Esophagus squamous epithelium (tissue), 5 donors: ENCODE measurements at regions not wholly inside any gene's neighbourhood (a gene's known extent, or its start where the extent isn't known, plus 50 kb on each side); places are given as distances from the start of the nearest gene placed in this dataset.
"Not testable (repeated sequence)": the region's sequence is repeated elsewhere in the genome, so short reads cannot be mapped to it uniquely, and the experiment has no call there.

Experiments used
- DNase-seq: peaks from one replicate; lab custom pipeline; 2025; lab: John Stamatoyannopoulos, UW
- H3K27ac ChIP-seq, 4 donors: fragments of 200-600 bp; sonication (generic); one replicate each; pipeline ENCODE4 v1.5.1; 2016 to 2019; ENCODE audit warnings: mild to moderate bottlenecking in 1 of 4
- H3K27me3 ChIP-seq, 4 donors: fragments of 200-600 bp; sonication (generic); 1 replicate in 3 of 4; 2 replicates in 1 of 4; pipeline versions ENCODE4 v1.5.1 to v1.6.0; 2017 to 2021; ENCODE audit warnings: antibody characterized with exemption in 1 of 4
- H3K36me3 ChIP-seq, 3 donors: fragments of 200-600 bp; sonication (generic); one replicate each; pipeline ENCODE4 v1.5.1; 2016 to 2019
- H3K4me1 ChIP-seq, 3 donors: fragments of 200-600 bp; sonication (generic); one replicate each; pipeline ENCODE4 v1.5.1; 2017 to 2019
- H3K4me3 ChIP-seq, 4 donors: fragments of 200-600 bp; sonication (generic); 1 replicate in 3 of 4; 2 replicates in 1 of 4; pipeline ENCODE4 v1.5.1; 2016 to 2019; ENCODE audit warnings: mild to moderate bottlenecking in 2 of 4, moderate library complexity in 1 of 4
- H3K9me3 ChIP-seq, 3 donors: fragments of 200-600 bp; sonication (generic); one replicate each; pipeline ENCODE4 v1.5.1; 2016 to 2019
- CTCF ChIP-seq, 6 experiments: fragments of 450-650 bp in 4 of 6; fragments of 200-600 bp in 2 of 6; sonication (generic) in 2 of 6; IDR thresholded peaks; one replicate each; pipeline ENCODE4 v1.5.1; 2016 to 2019; ENCODE audit warnings: antibody characterized with exemption in 6 of 6, mild to moderate bottlenecking in 4 of 6, moderate library complexity in 4 of 6
- POLR2A ChIP-seq, 4 donors: fragments of 450-650 bp; IDR thresholded peaks; one replicate each; pipeline ENCODE4 v1.6.1; 2017; ENCODE audit warnings: antibody characterized with exemption in 4 of 4, mild to moderate bottlenecking in 4 of 4, moderate library complexity in 3 of 4
- WGBS, 2 donors: methylation state at CpG; one replicate each; pipeline ENCODE4 v1.1.5; 2018; 5-methylcytosine and 5-hydroxymethylcytosine counted together
- intact Hi-C: fragments of 100-400 bp; cut with DNase I; formaldehyde crosslinking; loops from one replicate; pipeline ENCODE4 v1.15.0; 2022
- donor health status: DM: yes; HTN: yes; CAD: no.

- no peak overlapping the region for H3K4me3 ChIP-seq
- H3K27me3 ChIP-seq = no peaks in the 10 kb centered on the region
- no peak overlapping the region for H3K27ac ChIP-seq
- H3K36me3 ChIP-seq = no peaks in the 10 kb centered on the region
- H3K9me3 ChIP-seq = no peaks in the 10 kb centered on the region
- WGBS, 2 donors = 42 to 56% methylated on average over 1 of the region's 1 CpG
- DNase-seq = no peak
- TF ChIP-seq CTCF (IDR thresholded peaks at IDR 0.05) = no peak
- no peak for TF ChIP-seq POLR2A (IDR thresholded peaks at IDR 0.05)
- intact Hi-C loops = no loop called here
- peaks cover 3 to 19% (median 5%) of the 10 kb centered on the region in 3 donors for H3K4me1 ChIP-seq
These were observed 191.7 kb upstream of the FRMD6 start for GRCh38 chr14:51460011-51460410.

- Histone ChIP-seq H3K36me3 (no peaks in the 10 kb centered on the region), H3K4me1 (peaks cover 3 to 19% (median 5%) of the 10 kb centered on the region in 3 donors), H3K9me3 (no peaks in the 10 kb centered on the region), H3K4me3 (no peak overlapping the region), H3K27ac (peak overlapping the region in 3 of 4 donors; percentile 60 to 73 (median 72)), H3K27me3 (no peaks in the 10 kb centered on the region)
- WGBS, 2 donors = 36 to 47% methylated on average over 3 of the region's 3 CpGs
- TF ChIP-seq POLR2A (IDR thresholded peaks at IDR 0.05) = no peak
- TF ChIP-seq CTCF (IDR thresholded peaks at IDR 0.05) = no peak
- DNase-seq = no peak
- intact Hi-C loops = no loop called here
These were observed 189.5 kb upstream of the FRMD6 start for GRCh38 chr14:51462182-51462581.

GRCh38 chr14:51462706-51463105 lies 189.0 kb upstream of the FRMD6 start:
- peaks cover 3 to 19% (median 5%) of the 10 kb centered on the region in 3 donors for H3K4me1 ChIP-seq
- intact Hi-C loops = no loop called here
- no peak overlapping the region for H3K4me3 ChIP-seq
- no peaks in the 10 kb centered on the region for H3K36me3 ChIP-seq
- H3K27me3 ChIP-seq = no peaks in the 10 kb centered on the region
- TF ChIP-seq CTCF (IDR thresholded peaks at IDR 0.05) = no peak
- TF ChIP-seq POLR2A (IDR thresholded peaks at IDR 0.05) = no peak
- no peak for DNase-seq
- H3K9me3 ChIP-seq = no peaks in the 10 kb centered on the region
- H3K27ac ChIP-seq = peak overlapping the region in 3 of 4 donors; percentile 60 to 73 (median 72)

GRCh38 chr14:51463461-51463860 lies 188.2 kb upstream of the FRMD6 start:
- H3K27ac ChIP-seq = peak overlapping the region in 2 of 4 donors; percentile 72 to 73
- WGBS, 2 donors = 25 to 67% methylated on average over 1 of the region's 1 CpG
- intact Hi-C loops = no loop called here
- H3K4me1 ChIP-seq = peaks cover 3 to 19% (median 5%) of the 10 kb centered on the region in 3 donors
- H3K27me3 ChIP-seq = no peaks in the 10 kb centered on the region
- no peak for DNase-seq
- no peaks in the 10 kb centered on the region for H3K9me3 ChIP-seq
- no peak for TF ChIP-seq POLR2A (IDR thresholded peaks at IDR 0.05)
- H3K36me3 ChIP-seq = no peaks in the 10 kb centered on the region
- H3K4me3 ChIP-seq = no peak overlapping the region

- TF ChIP-seq CTCF (IDR thresholded peaks at IDR 0.05) = no peak
- no peak for TF ChIP-seq POLR2A (IDR thresholded peaks at IDR 0.05)
- intact Hi-C loops = no loop called here
- no peaks in the 10 kb centered on the region for H3K9me3 ChIP-seq
- H3K4me1 ChIP-seq = peaks cover 3 to 19% (median 5%) of the 10 kb centered on the region in 3 donors
- H3K27me3 ChIP-seq = no peaks in the 10 kb centered on the region
- H3K4me3 ChIP-seq = no peak overlapping the region
- H3K27ac ChIP-seq = no peak overlapping the region
- DNase-seq = no peak
- no peaks in the 10 kb centered on the region for H3K36me3 ChIP-seq
- 87 to 91% methylated on average over 6 of the region's 6 CpGs for WGBS, 2 donors
These were observed 187.3 kb upstream of the FRMD6 start for GRCh38 chr14:51464411-51464810.

- Histone ChIP-seq H3K36me3 (no peaks in the 10 kb centered on the region), H3K4me1 (peaks cover 3 to 19% (median 5%) of the 10 kb centered on the region in 3 donors), H3K9me3 (no peaks in the 10 kb centered on the region), H3K4me3 (no peak overlapping the region), H3K27ac (no peak overlapping the region), H3K27me3 (no peaks in the 10 kb centered on the region)
- 85 to 96% methylated on average over 1 of the region's 1 CpG for WGBS, 2 donors
- intact Hi-C loops = no loop called here
- no peak for DNase-seq
- no peak for TF ChIP-seq POLR2A (IDR thresholded peaks at IDR 0.05)
- no peak for TF ChIP-seq CTCF (IDR thresholded peaks at IDR 0.05)
These were observed 186.2 kb upstream of the FRMD6 start for GRCh38 chr14:51465486-51465885.

GRCh38 chr14:51467392-51467791 lies 184.3 kb upstream of the FRMD6 start:
- H3K27me3 ChIP-seq, H3K9me3 ChIP-seq, H3K36me3 ChIP-seq, H3K27ac ChIP-seq, DNase-seq, H3K4me3 ChIP-seq, intact Hi-C loops: not testable (repeated sequence)
- peaks cover 0 to 24% (median 3%) of the 10 kb centered on the region in 3 donors for H3K4me1 ChIP-seq
- no CpG with 5 or more reads among the region's 23 CpGs for WGBS, 2 donors
